ENCODE measurements at regions not wholly inside any gene's neighbourhood (a gene's known extent, or its start where the extent isn't known, plus 50 kb on each side); places are given as distances from the start of the nearest gene placed in this dataset.

- TF ChIP-seq CTCF (IDR thresholded peaks at IDR 0.05; ENCODE audit: control insufficient read depth, extremely low read depth, insufficient read depth), result no peak
- H3K4me3 ChIP-seq (ENCODE audit: low read depth, low read length), result no peak overlapping the region
- DNase-seq (ENCODE audit: low read depth), result no peak
Observed at GRCh38 chr2:19156646-19157045, 201.8 kb downstream of the OSR1 start.

- H3K4me3 ChIP-seq (ENCODE audit: low read depth, low read length), result no peak overlapping the region
- TF ChIP-seq CTCF (IDR thresholded peaks at IDR 0.05; ENCODE audit: control insufficient read depth, extremely low read depth, insufficient read depth), result no peak
- DNase-seq (ENCODE audit: low read depth), result no peak
Observed at GRCh38 chr2:19150726-19151125, 207.7 kb downstream of the OSR1 start.

GRCh38 chr2:19146867-19147266 lies 211.6 kb downstream of the OSR1 start:
- no peak overlapping the region for H3K4me3 ChIP-seq (ENCODE audit: low read depth, low read length)
- TF ChIP-seq CTCF (IDR thresholded peaks at IDR 0.05; ENCODE audit: control insufficient read depth, extremely low read depth, insufficient read depth), result no peak
- peak; percentile 3 for DNase-seq (ENCODE audit: low read depth)

- DNase-seq (ENCODE audit: low read depth), result no peak
- TF ChIP-seq CTCF (IDR thresholded peaks at IDR 0.05; ENCODE audit: control insufficient read depth, extremely low read depth, insufficient read depth), result no peak
- no peak overlapping the region for H3K4me3 ChIP-seq (ENCODE audit: low read depth, low read length)
Observed at GRCh38 chr2:19141234-19142004, 217.0 kb downstream of the OSR1 start.

- peak; percentile 34 for DNase-seq (ENCODE audit: low read depth)
- no peak overlapping the region for H3K4me3 ChIP-seq (ENCODE audit: low read depth, low read length)
- TF ChIP-seq CTCF (IDR thresholded peaks at IDR 0.05; ENCODE audit: control insufficient read depth, extremely low read depth, insufficient read depth), result no peak
Observed at GRCh38 chr2:19140463-19141208, 217.8 kb downstream of the OSR1 start.

- no peak overlapping the region for H3K4me3 ChIP-seq (ENCODE audit: low read depth, low read length)
- DNase-seq (ENCODE audit: low read depth), result no peak
- TF ChIP-seq CTCF (IDR thresholded peaks at IDR 0.05; ENCODE audit: control insufficient read depth, extremely low read depth, insufficient read depth), result no peak
Observed at GRCh38 chr2:19139386-19139785, 219.0 kb downstream of the OSR1 start.
